Thyroid gland (tissue), 4 donors: ENCODE measurements at regions not wholly inside any gene's neighbourhood (a gene's known extent, or its start where the extent isn't known, plus 50 kb on each side); places are given as distances from the start of the nearest gene placed in this dataset.

Source experiments
- CTCF ChIP-seq, 6 experiments: fragments of 200-600 bp in 3 of 6; fragments of 450-650 bp in 3 of 6; sonication (generic) in 3 of 6; IDR thresholded peaks; one replicate each; pipeline ENCODE4 v1.5.1; 2016 to 2019; ENCODE audit warnings: antibody characterized with exemption in 6 of 6, mild to moderate bottlenecking in 2 of 6, inconsistent platforms in 1 of 6, moderate library complexity in 1 of 6
- POLR2A ChIP-seq, 2 donors: fragments of 450-650 bp; IDR thresholded peaks; one replicate each; pipeline ENCODE4 v1.6.1; 2017; ENCODE audit warnings: antibody characterized with exemption in 2 of 2, mild to moderate bottlenecking in 2 of 2, moderate library complexity in 1 of 2

- TF ChIP-seq POLR2A (IDR thresholded peaks at IDR 0.05) (no peak), CTCF (IDR thresholded peaks at IDR 0.05) (no peak)
Observed at GRCh38 chr18:76223403-76223802, 271.6 kb downstream of the ZNF516 start.
